ENCODE measurements at regions not wholly inside any gene's neighbourhood (a gene's known extent, or its start where the extent isn't known, plus 50 kb on each side); places are given as distances from the start of the nearest gene placed in this dataset.

GRCh38 chr16:66054095-66054494 is 312.4 kb upstream of the CDH5 start:
- no peak for TF ChIP-seq CTCF (conservative IDR thresholded peaks at IDR 0.05; ENCODE audit: low read depth, low read length)
- DNase-seq (ENCODE audit: low read depth) = no peak
- H3K4me3 ChIP-seq (ENCODE audit: low read depth, low read length) = no peak overlapping the region

DNA sequence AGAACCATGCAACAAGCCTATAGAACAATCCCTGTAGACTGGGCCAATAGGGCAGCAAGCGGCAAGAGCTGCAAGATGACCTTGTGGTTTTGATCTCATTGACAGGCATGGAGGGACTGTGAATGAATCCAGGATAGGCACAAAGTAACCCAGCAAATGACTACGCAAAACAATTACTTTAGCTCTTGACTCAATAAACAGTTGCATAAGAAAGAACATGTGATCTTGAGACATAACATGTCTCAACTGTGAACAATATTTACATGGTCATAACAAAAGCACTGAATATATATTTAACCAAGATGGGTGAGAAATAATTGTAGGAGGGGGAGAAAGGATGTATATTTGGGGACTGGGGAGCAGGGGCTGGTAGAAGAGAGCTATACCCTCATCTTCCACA is 313.7 kb upstream of the CDH5 start:
- TF ChIP-seq CTCF (conservative IDR thresholded peaks at IDR 0.05; ENCODE audit: low read depth, low read length) = no peak
- H3K4me3 ChIP-seq (ENCODE audit: low read depth, low read length) = no peak overlapping the region
- DNase-seq (ENCODE audit: low read depth) = no peak

DNA sequence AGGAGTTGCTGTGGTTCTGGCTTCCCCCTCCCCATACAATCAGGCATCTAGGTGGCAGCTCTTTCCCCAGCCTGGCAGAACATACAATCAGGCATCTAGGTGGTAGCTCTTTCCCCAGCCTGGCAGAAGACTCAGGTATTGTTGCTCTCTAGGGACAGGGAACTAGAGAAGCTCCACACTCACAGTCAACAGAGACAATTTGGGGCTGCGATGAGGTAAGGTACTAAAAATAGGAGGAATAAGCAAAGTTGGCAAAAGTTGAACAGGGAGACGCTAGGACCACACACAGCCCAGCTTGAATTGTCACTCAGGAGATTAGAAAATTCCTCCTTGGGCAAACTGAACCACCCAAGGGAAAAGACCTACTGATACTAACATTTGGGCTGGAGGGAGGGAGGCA is 315.5 kb upstream of the CDH5 start:
- no peak overlapping the region for H3K4me3 ChIP-seq (ENCODE audit: low read depth, low read length)
- no peak for TF ChIP-seq CTCF (conservative IDR thresholded peaks at IDR 0.05; ENCODE audit: low read depth, low read length)
- DNase-seq (ENCODE audit: low read depth) = no peak

DNA sequence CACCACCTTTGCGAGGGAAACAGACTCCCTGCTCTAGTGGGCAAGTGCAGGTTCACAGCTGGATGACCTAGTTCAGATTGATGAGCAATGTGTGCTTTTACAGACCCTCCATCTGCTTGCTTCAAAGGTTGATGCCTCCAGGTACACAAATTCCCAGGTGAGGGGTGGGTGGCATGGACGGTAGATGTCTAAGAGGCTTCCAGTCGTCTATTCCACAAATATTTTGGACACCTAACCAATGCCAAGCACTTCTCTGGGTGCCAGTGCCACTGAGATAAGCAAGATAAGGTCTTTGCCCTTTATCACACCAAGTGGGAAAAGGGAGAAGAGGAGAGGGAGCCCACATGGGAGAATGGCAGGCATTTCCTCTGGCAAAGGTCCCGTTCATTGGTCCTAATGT is 316.6 kb upstream of the CDH5 start:
- DNase-seq (ENCODE audit: low read depth) = no peak
- no peak for TF ChIP-seq CTCF (conservative IDR thresholded peaks at IDR 0.05; ENCODE audit: low read depth, low read length)
- no peak overlapping the region for H3K4me3 ChIP-seq (ENCODE audit: low read depth, low read length)

GRCh38 chr16:66045626-66046025 is 320.9 kb upstream of the CDH5 start:
- DNase-seq (ENCODE audit: low read depth) = no peak
- H3K4me3 ChIP-seq (ENCODE audit: low read depth, low read length) = no peak overlapping the region
- no peak for TF ChIP-seq CTCF (conservative IDR thresholded peaks at IDR 0.05; ENCODE audit: low read depth, low read length)

DNA sequence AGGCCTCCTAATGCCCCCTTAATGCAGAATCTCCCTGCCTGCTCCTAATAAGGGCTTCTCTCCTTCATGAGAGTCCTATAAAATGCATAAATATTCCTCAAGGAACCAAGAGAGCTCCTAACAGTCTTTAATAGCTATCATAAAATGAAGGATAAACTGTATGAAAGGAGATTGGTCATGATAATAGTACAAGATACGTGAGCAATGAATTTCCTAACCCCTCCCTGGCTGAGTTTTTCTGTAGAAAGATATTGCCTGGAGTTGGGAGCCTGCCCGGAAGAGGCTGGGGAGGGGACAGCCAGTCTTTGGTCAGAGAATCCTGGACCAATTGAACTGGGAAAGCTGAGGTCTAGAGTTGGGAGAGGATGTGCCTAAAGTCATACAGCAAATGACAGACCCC is 321.9 kb upstream of the CDH5 start:
- H3K4me3 ChIP-seq (ENCODE audit: low read depth, low read length) = no peak overlapping the region
- no peak for TF ChIP-seq CTCF (conservative IDR thresholded peaks at IDR 0.05; ENCODE audit: low read depth, low read length)
- no peak for DNase-seq (ENCODE audit: low read depth)

- TF ChIP-seq CTCF (conservative IDR thresholded peaks at IDR 0.05; ENCODE audit: low read depth, low read length) = no peak
- no peak for DNase-seq (ENCODE audit: low read depth)
Observed at GRCh38 chr16:66044089-66044488, 322.4 kb upstream of the CDH5 start.

More at GRCh38 chr16:66044089-66044488, 322.4 kb upstream of the CDH5 start:
- no peak overlapping the region for H3K4me3 ChIP-seq (ENCODE audit: low read depth, low read length)
